T follicular helper cell (primary cell): ENCODE measurements at regions not wholly inside any gene's neighbourhood (a gene's known extent, or its start where the extent isn't known, plus 50 kb on each side); places are given as distances from the start of the nearest gene placed in this dataset.
"Not testable (repeated sequence)": the region's sequence is repeated elsewhere in the genome, so short reads cannot be mapped to it uniquely, and the experiment has no call there.

Experiments used
- DNase-seq: peaks from one replicate; pipeline ENCODE4 v3.0.0-alpha.2; 2020; ENCODE audit warnings: low read depth

DNA sequence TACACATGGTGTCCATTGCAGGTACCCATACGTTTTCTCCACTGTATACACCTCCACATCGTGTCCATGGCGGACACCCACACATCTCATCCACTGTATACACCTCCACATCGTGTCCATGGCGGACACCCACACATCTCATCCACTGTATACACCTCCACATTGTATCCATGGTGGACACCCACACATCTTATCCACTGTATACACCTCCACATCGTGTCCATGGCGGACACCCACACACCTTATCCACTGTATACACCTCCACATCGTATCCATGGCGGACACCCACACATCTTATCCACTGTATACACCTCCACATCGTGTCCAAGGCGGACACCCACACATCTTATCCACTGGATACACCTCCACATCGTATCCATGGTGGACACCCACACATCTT, 50.4 kb upstream of the TTC34 start:
- DNase-seq: not testable (repeated sequence)

DNA sequence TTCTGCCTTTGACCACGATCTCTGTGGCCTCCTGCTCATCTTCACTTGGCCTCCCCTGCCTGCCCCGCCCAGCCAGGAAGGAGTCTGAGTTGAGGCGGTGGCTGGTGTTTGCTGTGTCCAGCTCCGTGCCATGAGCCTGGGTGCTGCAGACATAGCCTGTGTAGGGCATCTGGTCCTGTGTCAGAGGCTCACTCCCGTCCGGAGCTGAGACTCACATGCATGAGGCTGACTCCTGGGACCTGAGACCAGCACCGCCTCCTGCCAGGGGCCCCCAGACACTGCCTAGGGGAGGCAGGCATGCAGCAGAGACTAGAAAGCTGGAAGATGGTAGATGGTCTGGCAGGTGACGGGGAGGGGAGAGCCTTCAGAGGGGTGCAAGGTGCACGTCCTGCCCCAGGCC, 52.2 kb upstream of the TTC34 start:
- DNase-seq: no peak

DNA sequence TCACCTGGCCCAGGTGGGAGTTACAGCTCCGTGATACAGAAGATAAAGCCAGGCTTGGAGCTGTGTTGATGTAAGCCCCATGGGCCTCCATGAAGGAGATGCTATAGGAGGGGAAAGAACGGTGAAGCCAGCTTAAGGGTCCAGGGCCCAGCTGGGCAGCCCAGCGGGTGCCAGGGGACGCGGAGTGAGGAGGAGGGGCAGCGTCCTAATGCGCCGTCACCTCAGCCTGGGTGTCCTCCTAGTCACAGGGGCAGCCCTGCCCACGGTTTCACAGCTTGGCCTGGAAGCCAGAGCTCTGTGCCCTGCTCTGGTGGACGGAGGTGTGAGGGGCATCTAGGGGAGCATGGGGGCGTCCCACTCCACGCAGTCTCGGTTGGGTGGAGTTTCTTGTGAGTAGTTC, 52.7 kb upstream of the TTC34 start:
- DNase-seq: no peak

DNA sequence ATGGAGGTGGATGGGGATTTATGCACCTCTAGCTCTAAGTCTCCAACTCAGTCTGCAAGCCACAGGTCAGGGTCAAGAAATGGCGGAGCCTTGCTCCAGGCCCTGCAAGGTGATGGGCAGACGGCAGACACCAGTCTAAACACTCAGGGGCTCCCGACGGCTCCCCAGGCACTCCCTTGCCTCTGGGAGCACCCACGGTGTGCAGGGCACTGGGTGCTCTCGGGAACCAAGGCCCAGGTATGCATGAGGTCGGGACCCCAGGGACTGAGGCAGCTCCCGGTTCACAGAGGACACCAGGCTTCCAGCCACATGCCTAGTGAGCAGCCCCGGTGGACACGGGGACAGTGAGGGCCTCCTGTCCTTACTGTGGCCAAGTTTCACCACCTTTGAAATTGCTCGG, 53.1 kb upstream of the TTC34 start:
- no peak for DNase-seq

DNA sequence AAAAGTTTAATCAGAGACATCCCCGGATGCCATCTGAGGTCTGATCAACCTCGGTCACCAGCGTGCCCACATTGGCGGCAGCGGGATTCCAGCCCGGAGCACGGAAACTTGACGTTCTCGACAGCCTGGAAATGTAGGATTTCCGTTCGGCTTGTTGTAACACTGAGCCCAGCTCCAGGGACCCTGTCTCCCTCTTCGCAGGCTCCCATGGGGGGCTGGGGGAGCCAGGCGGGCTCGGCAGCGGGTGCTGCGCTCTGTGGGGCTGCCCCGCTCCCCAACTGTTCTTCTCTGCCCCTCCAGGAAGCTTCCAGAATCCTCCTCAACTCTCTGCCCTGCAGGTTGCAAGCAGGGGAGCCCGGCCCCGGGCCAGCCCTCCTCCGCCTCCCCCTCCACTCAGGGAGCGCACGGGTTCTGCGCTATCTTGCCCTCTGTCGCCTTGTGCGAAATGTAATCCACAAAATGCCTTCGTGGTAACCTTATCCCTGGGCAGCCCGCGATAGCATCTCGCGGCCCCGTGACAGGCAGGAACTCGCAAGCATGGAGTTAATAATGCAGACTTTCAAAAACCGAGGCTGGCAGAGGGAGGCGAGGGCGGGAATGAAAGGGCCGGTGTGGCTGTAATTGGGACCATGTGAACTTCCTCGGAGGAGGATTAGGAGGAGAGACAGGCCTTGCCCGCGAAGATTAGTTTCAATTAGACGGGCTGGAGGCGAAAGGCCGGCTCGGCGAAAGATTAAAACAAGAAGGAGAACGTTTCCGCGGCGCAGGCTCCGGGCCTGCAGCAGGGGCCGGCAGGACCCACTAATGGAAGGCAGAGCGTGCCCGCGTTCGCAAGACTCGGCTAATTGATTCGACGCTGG, 53.9 kb upstream of the TTC34 start:
- no peak for DNase-seq

DNA sequence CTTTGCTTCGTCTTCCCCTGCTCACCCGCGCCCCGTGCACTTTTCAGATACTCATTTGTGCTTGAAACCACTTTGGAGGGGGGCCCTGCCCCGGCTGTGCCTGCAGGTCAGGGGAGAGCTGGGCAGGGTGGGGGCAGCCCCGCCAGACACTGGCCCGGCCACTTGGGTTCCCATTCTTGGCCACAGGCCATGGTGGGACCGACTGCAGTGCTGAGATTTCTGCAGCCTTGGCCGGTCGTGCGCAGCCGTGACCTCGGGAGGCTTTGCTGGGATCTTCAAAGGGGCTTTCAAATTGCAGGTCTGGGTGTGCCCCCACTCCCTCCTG, 54.5 kb upstream of the TTC34 start:
- no peak for DNase-seq

DNA sequence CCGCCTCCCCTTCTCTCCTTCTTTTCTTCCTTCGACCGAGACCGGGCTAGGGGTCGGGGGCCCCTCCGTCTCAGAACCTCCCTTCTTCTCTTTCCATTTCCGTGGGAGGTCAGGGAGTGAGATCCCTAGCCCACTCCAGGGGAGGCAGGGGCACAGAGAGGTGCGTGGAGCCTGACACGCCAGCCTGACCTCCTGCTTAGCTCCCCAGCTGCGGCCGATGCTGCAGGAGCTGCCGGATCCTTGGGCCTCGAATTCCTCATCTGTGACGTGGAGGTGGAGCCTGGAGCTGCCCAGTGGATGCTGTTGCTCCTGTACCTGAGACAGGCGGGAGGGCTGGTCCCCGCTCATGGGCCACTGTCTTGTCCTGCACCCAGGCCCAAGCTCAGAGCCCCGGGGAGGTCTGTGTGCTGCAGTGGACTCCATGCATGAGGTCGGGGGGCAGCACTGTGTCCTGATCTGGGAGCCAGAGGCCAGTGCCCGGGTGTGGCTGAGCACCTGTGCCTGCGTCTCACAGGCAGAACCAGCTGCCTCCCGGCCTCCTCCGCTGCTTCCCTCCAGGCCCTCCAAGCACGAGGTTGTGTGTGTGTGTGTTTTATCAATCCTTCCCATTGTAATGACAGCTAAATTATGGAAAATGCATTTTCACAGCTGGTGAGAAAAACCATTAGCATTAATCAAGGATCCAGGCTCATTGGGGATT, 55.3 kb upstream of the TTC34 start:
- DNase-seq: no peak

DNA sequence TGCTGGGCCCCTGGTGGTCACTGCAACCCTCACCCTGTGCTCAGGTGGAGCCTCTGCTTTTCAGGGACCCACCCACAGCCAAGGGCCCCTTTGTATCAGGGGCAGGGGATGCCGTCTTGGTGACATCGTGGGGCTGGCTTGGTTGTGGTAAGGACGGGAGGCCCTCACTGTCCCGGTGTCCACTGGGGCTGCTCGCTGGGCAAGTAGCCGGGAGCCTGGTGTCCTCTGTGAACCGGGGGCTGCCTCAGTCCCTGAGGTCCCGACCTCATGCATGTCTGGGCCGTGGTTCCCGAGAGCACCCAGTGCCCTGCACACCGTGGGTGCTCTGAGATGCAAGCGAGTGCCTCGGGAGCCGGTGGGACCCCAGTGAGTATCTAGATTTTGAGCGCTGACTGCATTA, 56.0 kb upstream of the TTC34 start:
- DNase-seq: no peak

DNA sequence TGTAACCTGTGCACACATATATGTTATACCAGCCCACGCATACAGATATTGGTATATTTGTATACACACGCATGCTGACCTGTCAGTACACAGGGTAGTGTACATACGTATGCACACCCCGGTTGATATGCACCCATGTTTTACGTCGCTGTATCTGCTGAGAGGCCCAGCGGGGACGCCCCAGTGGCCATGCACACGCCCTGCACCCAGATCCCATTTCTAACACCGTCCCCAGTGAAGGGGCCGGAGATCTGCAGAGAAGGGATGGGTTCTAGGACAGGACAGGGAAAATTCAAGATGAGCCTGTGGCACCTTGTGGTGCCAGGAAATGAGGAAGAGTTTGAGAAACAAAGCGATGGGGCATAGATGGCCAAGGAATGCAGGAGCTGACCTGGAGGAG, 57.2 kb upstream of the TTC34 start:
- DNase-seq: no peak

DNA sequence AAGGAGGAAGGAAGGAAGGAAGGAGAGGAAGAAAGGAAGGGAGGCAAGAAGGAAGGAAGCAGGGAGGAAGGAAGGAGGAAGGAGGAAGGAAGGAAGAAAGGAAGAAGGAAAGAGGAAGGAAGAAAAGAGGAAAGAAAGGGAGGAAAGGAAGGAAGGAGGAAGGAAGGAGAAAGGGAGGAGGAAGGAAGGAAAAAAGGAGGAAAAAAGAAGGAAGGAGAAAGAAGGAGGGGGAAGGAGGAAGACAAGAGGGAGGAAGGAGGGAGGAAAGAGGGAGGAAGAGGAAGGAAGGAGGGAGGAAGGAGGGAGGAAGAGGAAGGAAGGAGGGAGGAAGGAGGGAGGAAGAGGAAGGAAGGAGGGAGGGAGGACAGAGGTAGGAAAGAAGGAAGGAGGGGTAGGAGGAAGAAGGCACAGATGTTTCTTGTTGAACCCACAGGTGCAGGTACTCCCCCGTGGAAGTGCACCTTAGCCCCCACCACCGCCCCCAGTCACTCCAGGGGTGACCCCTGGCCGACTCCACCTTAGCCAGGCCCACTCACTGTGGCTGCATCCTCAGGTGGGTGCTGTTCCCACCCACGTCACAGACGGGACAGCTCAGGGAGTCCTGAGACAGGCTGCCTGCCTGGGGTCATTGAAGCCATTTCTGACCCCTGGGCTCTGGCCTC, 57.9 kb upstream of the TTC34 start:
- DNase-seq: no peak

DNA sequence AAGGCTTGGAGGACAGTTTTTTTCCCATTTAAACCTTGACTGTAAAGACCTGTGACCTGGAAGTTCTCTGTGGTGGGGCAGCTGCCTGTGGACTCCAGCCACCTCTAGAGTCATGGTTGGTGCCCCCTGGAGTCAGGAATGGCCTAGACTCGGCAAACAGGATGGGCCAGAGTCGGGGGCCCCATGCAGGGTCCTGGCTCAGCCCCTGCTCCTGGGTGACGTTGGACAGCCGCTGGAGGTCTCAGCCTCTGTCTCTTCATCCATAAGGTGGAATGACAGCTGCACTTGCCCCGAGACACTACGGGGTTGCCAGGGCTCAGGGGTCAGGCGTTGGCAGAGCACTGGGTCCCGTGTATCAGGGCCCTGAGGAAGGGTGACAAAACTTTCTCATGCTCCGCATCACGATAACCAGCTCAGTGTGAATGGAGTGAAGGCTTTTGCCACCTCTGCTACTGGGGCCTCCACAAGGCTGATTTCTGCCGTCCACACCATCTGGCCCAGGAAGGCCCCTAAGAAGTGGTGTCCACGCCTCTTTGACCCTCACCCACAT, 58.5 kb upstream of the TTC34 start:
- DNase-seq: no peak

DNA sequence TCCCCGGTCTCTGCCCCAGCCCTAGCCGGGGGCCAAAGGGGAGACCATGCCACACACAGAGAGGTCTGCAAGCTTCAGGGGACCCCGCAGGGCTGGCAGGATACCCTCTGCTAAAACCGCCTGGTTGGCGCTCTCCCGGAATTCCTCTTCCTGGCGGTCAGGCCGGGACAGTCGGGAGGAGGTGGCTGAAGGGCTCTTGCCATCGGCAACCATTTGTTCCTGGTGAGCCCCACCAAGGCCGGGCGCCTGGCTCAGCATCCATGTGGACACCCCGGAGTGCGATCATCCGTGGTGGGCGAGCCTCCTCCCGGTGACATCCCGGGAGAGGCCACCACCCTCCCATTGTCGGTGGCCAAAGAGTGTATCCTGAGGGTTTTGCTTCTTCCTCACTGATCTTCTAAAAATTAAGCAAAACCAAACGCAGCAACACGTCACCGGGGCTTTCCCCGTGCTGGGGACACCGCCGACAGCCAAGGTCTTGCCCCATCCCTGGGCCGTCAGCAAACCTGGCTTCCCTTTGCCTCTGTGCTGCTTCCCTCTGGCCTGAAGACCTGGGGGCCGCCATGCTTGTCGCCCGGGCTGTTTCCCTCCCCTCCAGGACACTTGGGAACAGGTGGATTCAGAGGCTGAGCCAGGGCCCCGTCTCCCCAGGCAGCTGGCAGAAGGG, 59.1 kb upstream of the TTC34 start:
- DNase-seq: no peak

DNA sequence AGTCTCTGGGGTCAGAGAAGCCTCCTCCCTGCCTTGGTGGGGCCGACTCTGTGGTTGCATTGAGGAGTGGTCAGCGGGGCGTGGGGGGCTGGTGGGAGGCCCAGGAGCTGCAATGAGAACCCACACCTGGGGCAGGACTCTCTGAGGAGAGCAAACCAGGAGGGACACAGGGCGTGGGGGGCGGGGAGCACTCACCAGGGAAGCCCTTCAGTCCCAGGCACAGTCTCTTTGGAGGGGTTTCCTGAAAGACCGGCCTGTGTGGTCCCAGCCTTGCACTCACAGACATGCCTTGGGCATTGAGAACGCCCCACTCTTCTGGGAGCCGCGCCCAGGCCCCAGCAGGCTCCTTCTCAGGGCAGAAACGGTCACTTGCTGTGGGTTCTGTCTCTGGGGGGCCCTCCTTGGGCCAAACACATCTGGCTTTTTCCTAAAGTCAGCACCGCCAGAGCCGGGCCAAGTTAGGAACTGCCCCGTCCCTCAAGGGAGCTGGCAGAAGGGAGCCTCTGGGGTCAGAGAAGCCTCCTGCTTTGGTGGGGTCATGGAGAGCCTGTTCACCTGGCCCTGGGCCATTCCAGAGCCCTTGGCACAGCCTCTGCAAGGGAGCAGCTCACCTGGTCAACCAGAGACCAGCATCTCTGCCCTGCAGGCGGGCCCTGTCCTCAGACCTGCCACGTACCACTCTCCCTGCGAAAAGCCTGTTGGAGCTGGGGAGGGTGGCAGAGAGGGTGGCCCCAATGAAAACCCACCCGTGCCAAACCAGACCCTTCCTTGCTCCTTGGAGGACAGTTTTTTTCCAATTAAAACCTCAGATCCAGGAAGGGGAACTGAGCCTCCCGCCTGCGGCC, 59.9 kb upstream of the TTC34 start:
- DNase-seq: no peak

DNA sequence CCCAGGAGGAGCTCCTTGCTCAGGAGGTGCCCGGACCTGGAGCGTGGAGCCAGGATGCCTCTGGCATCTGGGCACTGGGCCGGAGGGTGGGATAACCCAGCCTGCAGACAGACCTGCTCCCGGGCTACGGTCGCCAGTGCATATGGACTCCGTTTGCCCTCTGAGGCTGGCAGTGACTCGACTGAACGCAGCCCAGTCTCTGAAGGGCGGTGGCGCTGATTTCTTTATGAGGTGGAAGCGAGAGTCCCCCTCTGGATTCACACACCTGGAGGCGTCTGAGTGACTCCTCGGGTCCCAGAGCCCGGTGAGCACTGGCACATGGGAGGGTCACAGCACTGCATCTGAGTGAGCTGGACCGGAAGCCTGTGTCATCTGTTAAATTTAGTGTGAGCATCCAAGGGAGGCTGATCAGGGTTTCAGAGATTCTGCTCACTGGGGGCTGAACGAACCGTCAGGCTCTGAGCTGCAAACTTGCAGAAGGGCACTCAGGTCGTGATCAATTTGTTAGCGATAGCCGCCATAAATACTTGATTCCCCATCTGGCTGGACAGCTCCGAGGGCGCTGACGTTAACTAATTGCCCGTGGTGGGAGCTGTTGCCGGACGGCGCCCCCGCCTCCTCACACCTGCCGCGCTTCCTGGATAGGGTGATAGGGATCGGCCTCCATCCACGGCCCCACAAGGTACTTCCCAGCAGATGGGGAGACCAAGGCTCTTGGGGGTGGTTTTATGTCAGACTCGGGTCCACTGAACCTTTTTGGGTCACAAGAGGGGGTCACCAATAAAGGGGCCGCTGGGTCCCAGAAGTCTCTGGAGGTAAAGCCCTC, 60.7 kb upstream of the TTC34 start:
- no peak for DNase-seq

DNA sequence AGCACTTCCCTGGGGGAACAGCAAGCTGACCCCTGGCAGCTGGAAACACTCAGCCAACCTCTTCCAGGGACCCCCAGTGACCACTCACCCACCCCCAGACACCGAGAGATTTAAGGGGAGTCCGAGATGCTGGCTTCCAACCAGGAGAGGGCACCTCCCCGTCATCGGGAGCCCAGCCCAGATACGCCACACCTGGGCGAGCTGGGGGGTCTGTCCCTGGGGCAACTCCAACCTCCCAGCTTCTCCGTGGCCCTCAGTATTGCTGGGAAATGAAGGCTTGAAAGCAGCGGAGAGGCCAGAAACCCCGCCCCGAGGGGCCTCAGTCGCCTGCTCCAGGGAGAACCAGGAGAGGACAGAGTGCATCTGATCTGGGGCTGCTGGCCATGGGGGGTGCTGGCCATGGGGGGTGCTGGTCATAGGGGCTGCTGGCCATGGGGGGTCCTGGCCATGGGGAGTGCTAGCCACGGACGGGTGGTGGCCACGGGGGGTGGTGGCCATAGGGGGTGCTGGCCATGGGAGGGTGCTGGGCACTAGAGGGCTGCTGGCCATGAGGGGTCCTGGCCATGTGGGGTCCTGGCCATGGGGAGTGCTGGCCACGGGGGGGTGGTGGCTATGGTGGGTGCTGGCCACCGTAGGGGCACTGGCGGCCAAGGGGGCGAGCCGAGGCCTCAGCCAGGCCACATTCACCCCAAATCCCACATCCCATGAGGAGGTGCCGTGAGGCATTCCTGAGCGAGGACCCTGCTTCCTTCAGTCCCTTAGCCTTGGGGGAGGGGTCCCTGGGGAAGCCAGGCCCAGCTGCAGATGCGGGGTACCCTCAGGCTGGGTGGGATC, 61.5 kb upstream of the TTC34 start:
- DNase-seq: no peak

DNA sequence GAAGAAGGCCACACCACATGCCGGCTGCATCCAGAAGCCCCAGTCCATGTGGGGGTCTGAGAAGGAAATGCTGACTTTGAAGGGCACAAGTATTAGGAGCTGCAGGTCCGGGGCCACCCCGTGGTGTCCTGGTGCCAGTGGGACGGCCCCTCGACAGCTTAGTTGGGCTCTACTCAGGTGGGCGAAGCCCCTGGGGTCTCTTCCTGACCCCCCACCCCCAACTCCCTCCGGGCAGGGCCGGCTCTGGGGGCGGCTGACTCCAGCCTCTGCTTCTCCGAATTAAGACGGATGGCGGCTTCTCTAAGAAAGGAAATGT, 62.1 kb upstream of the TTC34 start:
- no peak for DNase-seq

DNA sequence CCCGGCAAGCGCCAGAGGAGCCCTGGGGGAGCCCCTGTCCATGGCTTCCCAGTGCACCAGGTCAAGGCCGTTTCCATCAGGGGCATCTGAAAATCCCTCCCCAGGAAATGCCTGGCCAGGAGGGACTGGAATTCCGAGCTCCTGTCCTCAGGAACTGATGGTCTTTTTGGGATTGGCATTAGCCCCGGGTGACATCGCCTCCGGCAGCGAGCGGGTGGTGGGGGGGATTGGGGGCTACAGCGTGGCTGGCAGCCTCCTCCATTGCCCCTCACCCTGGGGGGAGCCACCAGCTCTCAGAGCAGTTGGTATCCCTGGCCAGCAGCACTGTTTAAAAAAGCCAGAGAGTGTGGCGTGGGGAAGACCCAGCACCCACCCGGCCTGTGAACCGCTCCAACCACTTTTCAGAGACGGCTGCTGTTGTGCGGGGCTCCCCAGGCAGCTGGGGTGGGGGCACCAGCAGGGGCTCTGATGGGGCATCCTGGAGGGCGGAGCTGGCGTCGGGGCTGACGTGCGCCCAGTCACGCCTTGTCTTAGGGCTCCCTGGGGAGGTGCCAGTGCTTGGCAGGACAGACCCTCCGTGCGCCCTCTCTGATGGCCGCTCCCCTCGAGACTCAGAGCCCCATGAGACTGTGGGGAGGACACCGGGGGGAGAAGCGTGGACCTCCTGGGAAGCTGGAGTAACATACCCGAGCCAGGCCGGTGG, 62.9 kb upstream of the TTC34 start:
- DNase-seq: no peak

DNA sequence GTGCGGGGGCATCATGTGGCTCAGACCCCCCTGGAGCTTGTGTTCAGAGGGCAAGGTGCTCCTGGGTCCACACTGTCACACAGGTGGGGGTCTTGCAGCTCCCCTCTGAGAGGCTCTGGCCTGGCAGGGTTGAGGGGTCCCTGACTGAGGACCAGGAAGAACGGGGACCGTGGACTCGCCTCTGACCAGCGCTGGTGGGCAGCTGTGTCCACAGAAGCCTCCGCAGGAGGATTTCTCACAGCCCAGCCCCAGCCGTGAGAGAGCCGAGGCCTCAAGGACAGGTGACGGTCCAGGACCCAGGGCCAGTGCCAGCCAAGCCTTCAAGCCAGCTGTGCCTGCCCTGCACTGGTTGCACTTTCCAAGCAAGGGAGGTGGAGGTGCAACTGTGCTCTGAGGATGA, 63.5 kb upstream of the TTC34 start:
- no peak for DNase-seq
